ENCODE measurements at regions not wholly inside any gene's neighbourhood (a gene's known extent, or its start where the extent isn't known, plus 50 kb on each side); places are given as distances from the start of the nearest gene placed in this dataset.

DNA sequence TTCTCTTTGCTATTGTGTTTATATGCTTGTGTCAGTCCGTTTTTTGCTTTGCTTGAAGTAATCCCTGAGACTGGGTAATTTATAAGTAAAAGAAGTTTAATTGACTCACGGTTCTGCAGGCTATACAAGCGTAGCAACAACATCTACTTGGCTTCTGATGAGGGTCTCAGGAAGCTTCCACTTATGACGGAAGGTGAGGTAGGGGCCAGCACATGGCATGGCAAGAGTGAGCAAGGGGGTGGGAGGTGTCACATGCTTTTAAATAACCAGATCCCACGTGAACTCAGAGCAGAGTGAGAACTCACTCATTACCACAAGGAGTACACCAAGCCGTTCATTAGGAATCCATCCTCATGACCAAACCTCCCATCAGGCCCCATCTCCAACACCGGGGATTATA is 540.3 kb downstream of the TDRD15 start:
- TF ChIP-seq POLR2A (IDR thresholded peaks at IDR 0.05): no peak
- TF ChIP-seq, protein P1, sequence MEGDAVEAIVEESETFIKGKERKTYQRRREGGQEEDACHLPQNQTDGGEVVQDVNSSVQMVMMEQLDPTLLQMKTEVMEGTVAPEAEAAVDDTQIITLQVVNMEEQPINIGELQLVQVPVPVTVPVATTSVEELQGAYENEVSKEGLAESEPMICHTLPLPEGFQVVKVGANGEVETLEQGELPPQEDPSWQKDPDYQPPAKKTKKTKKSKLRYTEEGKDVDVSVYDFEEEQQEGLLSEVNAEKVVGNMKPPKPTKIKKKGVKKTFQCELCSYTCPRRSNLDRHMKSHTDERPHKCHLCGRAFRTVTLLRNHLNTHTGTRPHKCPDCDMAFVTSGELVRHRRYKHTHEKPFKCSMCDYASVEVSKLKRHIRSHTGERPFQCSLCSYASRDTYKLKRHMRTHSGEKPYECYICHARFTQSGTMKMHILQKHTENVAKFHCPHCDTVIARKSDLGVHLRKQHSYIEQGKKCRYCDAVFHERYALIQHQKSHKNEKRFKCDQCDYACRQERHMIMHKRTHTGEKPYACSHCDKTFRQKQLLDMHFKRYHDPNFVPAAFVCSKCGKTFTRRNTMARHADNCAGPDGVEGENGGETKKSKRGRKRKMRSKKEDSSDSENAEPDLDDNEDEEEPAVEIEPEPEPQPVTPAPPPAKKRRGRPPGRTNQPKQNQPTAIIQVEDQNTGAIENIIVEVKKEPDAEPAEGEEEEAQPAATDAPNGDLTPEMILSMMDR (IDR thresholded peaks at IDR 0.05): no peak

Data from heart left ventricle (tissue), 13 donors.